ENCODE measurements at regions not wholly inside any gene's neighbourhood (a gene's known extent, or its start where the extent isn't known, plus 50 kb on each side); places are given as distances from the start of the nearest gene placed in this dataset.
A peak's percentile ranks its signal among the peaks of the same experiment; 100 is the strongest.

DNA sequence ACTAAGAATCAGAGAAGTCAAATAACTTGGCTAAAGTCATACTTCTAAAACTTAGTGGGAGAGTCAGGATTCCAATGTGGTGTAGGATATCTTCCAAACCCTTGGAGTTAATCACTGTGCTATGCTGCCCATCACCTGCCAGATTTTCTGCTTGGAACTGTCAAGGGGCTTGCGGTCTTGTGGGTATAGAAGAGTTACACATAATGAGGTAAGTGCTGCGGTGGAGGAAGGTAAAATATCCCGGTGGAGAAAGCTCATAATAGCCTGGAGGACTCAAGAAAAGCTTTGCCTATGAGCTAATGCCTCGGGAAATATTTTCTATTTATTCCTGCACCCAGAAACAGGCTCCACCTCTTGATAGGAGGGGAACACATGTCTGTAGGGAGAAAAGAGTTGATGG lies 195.6 kb downstream of the UTP18 start:
- no peak for TF ChIP-seq POLR2A (IDR thresholded peaks at IDR 0.05; ENCODE audit: extremely low read depth, insufficient read length)
- no peak for TF ChIP-seq MAX (IDR thresholded peaks at IDR 0.05; ENCODE audit: low read depth, low read length)
- TF ChIP-seq CTCF (IDR thresholded peaks at IDR 0.05; ENCODE audit: low read depth, low read length): no peak
- no peak for TF ChIP-seq MYC (IDR thresholded peaks at IDR 0.05; ENCODE audit: low read depth, low read length)
- H3K4me3 ChIP-seq (ENCODE audit: low read depth, low read length): no peak overlapping the region
- no peak for DNase-seq (ENCODE audit: low read depth)

DNA sequence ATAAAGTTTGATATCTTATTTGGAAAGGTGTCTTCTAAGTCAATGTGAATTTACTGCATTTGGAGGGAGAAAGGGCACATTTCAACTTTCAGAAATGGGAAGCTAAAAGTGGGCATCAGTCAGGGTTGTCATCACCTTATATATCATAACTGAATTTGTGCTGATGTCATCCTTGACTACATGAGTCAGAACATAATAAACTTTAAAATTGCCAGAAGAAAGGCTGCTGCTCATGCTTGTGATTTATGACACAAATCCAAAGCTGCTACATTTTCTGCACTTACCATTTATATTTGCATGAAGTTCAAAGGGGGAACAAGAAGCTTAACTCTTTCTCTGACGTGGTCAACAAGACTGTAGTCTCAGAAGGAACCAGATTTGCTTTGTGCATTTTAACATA lies 196.6 kb downstream of the UTP18 start:
- H3K4me3 ChIP-seq (ENCODE audit: low read depth, low read length): no peak overlapping the region
- DNase-seq (ENCODE audit: low read depth): no peak
- TF ChIP-seq POLR2A (IDR thresholded peaks at IDR 0.05; ENCODE audit: extremely low read depth, insufficient read length) (no peak), MYC (IDR thresholded peaks at IDR 0.05; ENCODE audit: low read depth, low read length) (no peak), CTCF (IDR thresholded peaks at IDR 0.05; ENCODE audit: low read depth, low read length) (no peak), MAX (IDR thresholded peaks at IDR 0.05; ENCODE audit: low read depth, low read length) (no peak)

DNA sequence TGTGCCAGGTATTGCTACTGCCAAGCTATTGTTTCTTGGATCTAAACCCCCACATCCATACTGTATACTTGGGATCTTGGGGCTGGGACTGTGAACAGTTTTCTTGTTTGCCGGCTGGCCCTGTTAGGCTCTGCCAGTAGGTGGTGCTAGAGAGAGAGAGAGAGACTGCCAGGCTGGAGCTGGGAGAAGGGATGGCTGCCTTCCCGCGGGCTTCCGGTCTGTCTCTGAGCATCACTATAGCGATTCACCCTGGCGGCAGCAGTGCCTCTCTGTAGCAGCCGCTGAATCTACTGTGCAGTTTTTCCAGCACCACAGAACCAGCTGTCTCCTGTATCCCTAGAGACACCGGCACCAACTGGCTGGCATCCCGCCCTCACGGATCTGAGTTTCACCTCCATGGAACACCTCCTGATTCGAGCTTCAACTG lies 201.2 kb downstream of the UTP18 start:
- DNase-seq (ENCODE audit: low read depth): peak; percentile 68
- TF ChIP-seq MYC (IDR thresholded peaks at IDR 0.05; ENCODE audit: low read depth, low read length) (no peak), MAX (IDR thresholded peaks at IDR 0.05; ENCODE audit: low read depth, low read length) (no peak), CTCF (IDR thresholded peaks at IDR 0.05; ENCODE audit: low read depth, low read length) (peak; percentile 95), POLR2A (IDR thresholded peaks at IDR 0.05; ENCODE audit: extremely low read depth, insufficient read length) (no peak)
- H3K4me3 ChIP-seq (ENCODE audit: low read depth, low read length): no peak overlapping the region

GRCh38 chr17:51463353-51463752 lies 203.0 kb downstream of the UTP18 start:
- DNase-seq (ENCODE audit: low read depth): no peak
- TF ChIP-seq POLR2A (IDR thresholded peaks at IDR 0.05; ENCODE audit: extremely low read depth, insufficient read length) (no peak), MAX (IDR thresholded peaks at IDR 0.05; ENCODE audit: low read depth, low read length) (no peak), CTCF (IDR thresholded peaks at IDR 0.05; ENCODE audit: low read depth, low read length) (no peak), MYC (IDR thresholded peaks at IDR 0.05; ENCODE audit: low read depth, low read length) (no peak)
- H3K4me3 ChIP-seq (ENCODE audit: low read depth, low read length): no peak overlapping the region

DNA sequence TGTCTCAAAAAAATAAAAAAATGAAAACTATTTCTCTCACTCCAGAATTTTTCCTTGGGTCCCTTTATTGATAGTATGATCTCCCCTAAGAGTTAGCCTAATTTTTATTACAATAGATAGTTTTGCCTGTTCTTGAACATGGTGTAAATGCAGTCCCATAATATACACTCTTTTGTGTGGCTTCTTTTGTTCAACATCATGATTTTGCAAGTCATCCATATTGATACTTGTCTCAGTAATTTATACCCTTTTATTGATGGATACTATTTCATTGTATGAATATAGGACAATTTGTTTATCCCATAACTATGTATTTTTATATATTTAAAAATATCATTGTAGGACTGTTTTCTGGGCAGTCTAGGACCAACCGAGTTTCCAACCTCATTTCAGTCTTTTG lies 207.0 kb downstream of the UTP18 start:
- TF ChIP-seq MYC (IDR thresholded peaks at IDR 0.05; ENCODE audit: low read depth, low read length) (no peak), MAX (IDR thresholded peaks at IDR 0.05; ENCODE audit: low read depth, low read length) (no peak), CTCF (IDR thresholded peaks at IDR 0.05; ENCODE audit: low read depth, low read length) (no peak), POLR2A (IDR thresholded peaks at IDR 0.05; ENCODE audit: extremely low read depth, insufficient read length) (no peak)
- no peak for DNase-seq (ENCODE audit: low read depth)
- H3K4me3 ChIP-seq (ENCODE audit: low read depth, low read length): no peak overlapping the region
